ENCODE measurements at regions not wholly inside any gene's neighbourhood (a gene's known extent, or its start where the extent isn't known, plus 50 kb on each side); places are given as distances from the start of the nearest gene placed in this dataset.

- TF ChIP-seq GATA1 (IDR thresholded peaks at IDR 0.05; ENCODE audit: low read depth, low read length) (no peak), POLR2A (IDR thresholded peaks at IDR 0.05; ENCODE audit: low read length) (no peak)
Measured at GRCh38 chr3:30166535-30166934, 439.9 kb upstream of the TGFBR2 start.

GRCh38 chr3:30167541-30168011 lies 438.8 kb upstream of the TGFBR2 start:
- DNase-seq = no peak
- TF ChIP-seq GATA1 (IDR thresholded peaks at IDR 0.05; ENCODE audit: low read depth, low read length) (no peak), POLR2A (IDR thresholded peaks at IDR 0.05; ENCODE audit: low read length) (no peak)

More at GRCh38 chr3:30166535-30166934, 439.9 kb upstream of the TGFBR2 start:
- no peak for DNase-seq

DNA sequence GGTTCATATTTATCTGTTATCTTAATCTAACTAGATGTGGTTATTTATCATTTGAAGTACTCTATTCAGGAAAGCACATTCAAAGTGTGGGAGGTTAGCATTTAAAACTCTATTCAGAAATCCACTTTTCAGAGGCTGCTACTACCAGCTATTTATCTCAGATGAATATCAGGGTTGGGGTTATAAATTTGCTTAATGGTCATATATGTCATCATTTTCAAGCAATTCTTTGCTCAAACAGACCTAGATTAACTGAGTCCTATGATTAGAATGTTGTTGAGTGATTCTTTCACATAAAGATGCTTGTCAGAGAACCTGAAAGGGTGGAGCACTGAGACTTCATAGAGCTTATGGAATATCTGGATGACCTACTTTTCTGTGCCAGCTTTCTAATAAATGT lies 436.9 kb upstream of the TGFBR2 start:
- no peak for TF ChIP-seq GATA1 (IDR thresholded peaks at IDR 0.05; ENCODE audit: low read depth, low read length)
- no peak for TF ChIP-seq POLR2A (IDR thresholded peaks at IDR 0.05; ENCODE audit: low read length)
- DNase-seq = no peak

DNA sequence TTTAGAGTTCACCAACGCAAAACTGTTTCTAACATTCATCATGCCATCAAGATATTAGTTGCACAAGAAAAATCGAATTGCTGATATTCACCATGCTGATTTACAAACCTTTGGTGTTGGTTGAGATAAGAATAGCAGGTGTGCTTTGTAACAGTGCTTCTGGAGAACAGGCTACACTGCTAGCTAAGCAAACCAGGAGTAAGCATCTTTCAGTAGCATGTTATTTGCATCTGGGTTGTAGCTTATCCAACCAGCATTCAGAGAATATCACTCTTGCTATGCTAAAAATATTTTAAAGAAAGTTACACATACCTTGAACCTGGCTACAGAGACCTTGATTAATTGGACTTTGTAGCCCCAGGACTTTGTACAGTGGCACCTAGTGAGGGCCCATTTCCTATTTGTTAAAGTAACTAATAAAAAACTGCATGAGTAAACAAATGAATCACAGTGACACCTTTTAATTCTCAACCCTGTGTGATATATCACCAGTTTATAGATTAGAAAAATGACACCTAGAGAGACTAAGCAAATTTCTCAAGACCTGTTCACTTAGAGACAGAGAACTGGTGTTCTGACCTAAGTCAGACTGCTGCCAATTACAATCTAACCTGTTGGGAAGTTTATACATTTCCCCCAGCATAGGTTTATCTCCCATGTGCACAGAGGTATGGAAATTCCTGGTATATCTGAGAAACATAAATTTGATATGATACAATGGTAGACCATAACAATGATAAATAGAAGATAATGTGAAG lies 435.5 kb upstream of the TGFBR2 start:
- no peak for TF ChIP-seq GATA1 (IDR thresholded peaks at IDR 0.05; ENCODE audit: low read depth, low read length)
- no peak for DNase-seq

- no peak for TF ChIP-seq GATA1 (IDR thresholded peaks at IDR 0.05; ENCODE audit: low read depth, low read length)
- no peak for TF ChIP-seq POLR2A (IDR thresholded peaks at IDR 0.05; ENCODE audit: low read length)
- DNase-seq = no peak
Measured at GRCh38 chr3:30174357-30174756, 432.0 kb upstream of the TGFBR2 start.

- TF ChIP-seq GATA1 (IDR thresholded peaks at IDR 0.05; ENCODE audit: low read depth, low read length) (no peak), POLR2A (IDR thresholded peaks at IDR 0.05; ENCODE audit: low read length) (no peak)
- no peak for DNase-seq
Measured at GRCh38 chr3:30180310-30181177, 425.9 kb upstream of the TGFBR2 start.

DNA sequence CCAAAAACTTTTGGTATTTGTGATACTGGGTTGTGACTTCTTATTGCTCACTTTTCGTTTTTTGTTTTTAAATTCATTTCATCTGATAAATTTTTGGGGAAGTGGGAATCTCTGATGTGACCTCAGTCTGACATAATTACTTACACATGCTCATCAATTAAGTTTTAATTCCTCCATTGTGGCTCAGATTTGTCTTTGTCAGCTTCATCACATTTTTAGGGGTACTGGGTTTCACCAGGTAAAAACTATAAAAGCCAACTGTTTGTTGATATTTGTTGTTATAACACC lies 425.3 kb upstream of the TGFBR2 start:
- no peak for DNase-seq
- TF ChIP-seq GATA1 (IDR thresholded peaks at IDR 0.05; ENCODE audit: low read depth, low read length) = no peak
- no peak for TF ChIP-seq POLR2A (IDR thresholded peaks at IDR 0.05; ENCODE audit: low read length)

DNA sequence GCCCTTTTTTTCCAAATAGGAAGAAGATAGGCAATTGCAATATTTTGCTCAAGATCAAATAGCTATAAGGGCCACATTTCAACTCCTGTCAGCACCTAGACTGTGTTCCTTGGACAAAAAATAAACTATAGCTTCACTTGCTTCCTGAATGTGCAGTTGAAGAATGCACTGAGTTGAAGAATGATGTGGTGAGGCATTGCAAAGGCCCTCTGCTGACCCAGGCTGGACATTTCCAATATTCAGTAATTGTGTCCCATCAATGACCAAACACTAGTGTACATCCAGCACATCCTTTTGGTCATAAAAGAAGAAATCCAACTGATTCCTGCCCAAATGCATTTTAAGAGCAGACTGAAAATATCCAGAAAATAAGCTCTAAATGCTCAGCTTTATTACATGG lies 424.8 kb upstream of the TGFBR2 start:
- DNase-seq = no peak
- no peak for TF ChIP-seq POLR2A (IDR thresholded peaks at IDR 0.05; ENCODE audit: low read length)
- no peak for TF ChIP-seq GATA1 (IDR thresholded peaks at IDR 0.05; ENCODE audit: low read depth, low read length)

GRCh38 chr3:30183421-30183820 lies 423.0 kb upstream of the TGFBR2 start:
- TF ChIP-seq GATA1 (IDR thresholded peaks at IDR 0.05; ENCODE audit: low read depth, low read length) (no peak), POLR2A (IDR thresholded peaks at IDR 0.05; ENCODE audit: low read length) (no peak)

DNA sequence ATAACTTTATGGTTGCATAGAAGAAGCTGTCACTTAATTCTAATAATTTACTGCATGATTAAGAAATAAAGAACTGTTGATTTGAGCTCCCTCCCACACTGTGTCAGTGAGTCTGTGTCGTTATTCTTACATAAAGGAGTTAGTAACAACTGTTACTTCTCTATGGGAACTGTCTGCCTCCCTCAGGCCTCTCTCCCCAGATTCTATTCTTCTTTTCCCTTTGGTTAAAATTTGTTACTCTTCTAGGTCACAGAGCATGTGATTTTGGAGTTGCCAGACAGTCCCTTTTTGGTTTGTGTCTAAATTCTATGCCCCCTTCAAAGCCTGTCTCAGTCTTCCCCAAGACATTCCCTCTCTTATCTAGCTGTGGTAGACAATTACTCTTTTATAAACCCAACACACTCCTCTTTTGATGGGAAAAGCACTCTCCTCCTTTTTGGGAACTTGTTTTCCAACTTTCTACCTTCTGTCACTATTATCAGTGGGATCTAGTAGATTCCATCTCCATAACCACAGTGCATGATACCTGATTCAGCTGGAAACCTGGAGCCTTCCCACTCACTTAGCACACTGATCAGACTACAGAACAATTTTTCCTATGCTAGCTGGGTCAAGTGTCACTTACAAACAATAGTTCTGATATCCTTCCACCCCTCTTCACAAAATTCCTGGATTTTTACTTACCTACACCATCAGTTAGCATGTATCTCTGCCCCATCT lies 422.1 kb upstream of the TGFBR2 start:
- no peak for DNase-seq

More at GRCh38 chr3:30183421-30183820, 423.0 kb upstream of the TGFBR2 start:
- no peak for DNase-seq

GRCh38 chr3:30185872-30186271 lies 420.5 kb upstream of the TGFBR2 start:
- DNase-seq = no peak
- TF ChIP-seq POLR2A (IDR thresholded peaks at IDR 0.05; ENCODE audit: low read length) = no peak
- no peak for TF ChIP-seq GATA1 (IDR thresholded peaks at IDR 0.05; ENCODE audit: low read depth, low read length)

More for the DNA sequence above, 422.1 kb upstream of the TGFBR2 start:
- TF ChIP-seq POLR2A (IDR thresholded peaks at IDR 0.05; ENCODE audit: low read length) = no peak
- TF ChIP-seq GATA1 (IDR thresholded peaks at IDR 0.05; ENCODE audit: low read depth, low read length) = no peak

DNA sequence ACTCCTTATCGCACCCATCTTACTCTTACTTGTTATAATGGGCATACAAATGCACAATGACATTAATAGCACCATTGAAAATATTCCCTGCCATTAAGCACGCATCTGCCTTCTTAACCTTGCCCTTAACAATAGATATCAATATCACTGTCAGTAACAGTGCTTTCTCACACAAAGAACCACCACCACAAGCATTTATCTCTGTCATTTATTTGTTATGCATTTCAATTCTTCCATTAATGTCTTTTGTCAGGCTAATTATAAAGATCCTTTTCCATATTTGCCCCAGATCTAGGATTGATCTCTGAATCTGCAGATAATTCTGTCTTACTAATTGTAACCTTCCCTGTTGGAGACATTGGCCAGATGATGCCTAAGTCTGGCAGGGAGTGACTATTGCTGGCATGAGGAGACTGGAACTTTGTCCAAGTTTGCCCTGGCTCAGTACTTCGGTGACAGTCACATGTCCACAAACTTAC lies 419.6 kb upstream of the TGFBR2 start:
- no peak for TF ChIP-seq GATA1 (IDR thresholded peaks at IDR 0.05; ENCODE audit: low read depth, low read length)
- TF ChIP-seq POLR2A (IDR thresholded peaks at IDR 0.05; ENCODE audit: low read length) = no peak
- DNase-seq = no peak

- TF ChIP-seq GATA1 (IDR thresholded peaks at IDR 0.05; ENCODE audit: low read depth, low read length) (no peak), POLR2A (IDR thresholded peaks at IDR 0.05; ENCODE audit: low read length) (no peak)
- DNase-seq = no peak
Measured at GRCh38 chr3:30187366-30187765, 419.0 kb upstream of the TGFBR2 start.

DNA sequence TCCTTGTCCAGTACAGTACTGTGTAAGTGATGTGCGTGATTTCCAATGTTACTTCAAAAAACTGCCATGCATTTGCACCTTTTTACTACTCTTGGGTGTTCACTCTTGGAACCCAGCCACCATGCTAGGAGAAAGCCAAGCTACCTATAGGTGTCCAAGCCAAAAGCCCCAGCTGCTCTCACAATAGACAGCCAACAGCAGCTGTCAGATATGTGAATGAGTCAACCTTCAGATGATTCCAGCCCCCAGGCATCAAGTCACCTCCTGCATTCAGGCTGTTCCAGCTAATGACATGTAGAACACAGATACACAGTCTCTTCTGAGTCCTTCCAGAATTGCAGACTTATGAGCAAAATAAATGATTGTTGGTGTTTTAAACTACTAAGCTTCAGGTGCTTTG lies 417.7 kb upstream of the TGFBR2 start:
- TF ChIP-seq POLR2A (IDR thresholded peaks at IDR 0.05; ENCODE audit: low read length) (no peak), GATA1 (IDR thresholded peaks at IDR 0.05; ENCODE audit: low read depth, low read length) (no peak)
- no peak for DNase-seq
